ENCODE measurements at regions not wholly inside any gene's neighbourhood (a gene's known extent, or its start where the extent isn't known, plus 50 kb on each side); places are given as distances from the start of the nearest gene placed in this dataset.

GRCh38 chr3:88267-88666, 108.3 kb upstream of the CHL1 start:
- POLR2A ChIA-PET: no interaction called here
- no peaks in the 10 kb centered on the region for H3K36me3 Mint-ChIP-seq
- DNase-seq (no peak), ATAC-seq (replicated peaks in 1 of 4) (no peak)
- H3K4me3 Mint-ChIP-seq: no peak overlapping the region
- no peaks in the 10 kb centered on the region for H3K9me3 ChIP-seq
- H3K4me1 ChIP-seq (ENCODE audit: control insufficient read depth in 1 of 2, extremely low read depth in 1 of 2, insufficient read depth in 2 of 2, low read length in 2 of 2): no peaks in the 10 kb centered on the region
- H3K27me3 ChIP-seq (replicated peaks in 1 of 2; ENCODE audit: control insufficient read depth in 2 of 2, extremely low read depth in 1 of 2, insufficient read depth in 2 of 2, low read length in 1 of 2): no peaks in the 10 kb centered on the region
- H3K9me3 Mint-ChIP-seq: no peaks in the 10 kb centered on the region
- no peaks in the 10 kb centered on the region for H3K4me1 Mint-ChIP-seq
- no peak overlapping the region for H3K4me3 ChIP-seq (ENCODE audit: control insufficient read depth in 1 of 2, extremely low read depth in 1 of 2, low read length in 1 of 2)
- no peak overlapping the region for H3K27ac Mint-ChIP-seq
- CTCF ChIA-PET: no interaction called here
- H3K27me3 Mint-ChIP-seq: peaks cover 0 to 1% of the 10 kb centered on the region in 2 donors
- no CpG with 5 or more reads among the region's 1 CpG for whole genome bisulfite sequencing (ENCODE audit: insufficient coverage)
- no peaks in the 10 kb centered on the region for H3K36me3 ChIP-seq (ENCODE audit: control insufficient read depth in 2 of 2, extremely low read depth in 1 of 2, insufficient read depth in 1 of 2, low read length in 1 of 2)
- H3K27ac ChIP-seq (ENCODE audit: low read length): no peak overlapping the region

DNA sequence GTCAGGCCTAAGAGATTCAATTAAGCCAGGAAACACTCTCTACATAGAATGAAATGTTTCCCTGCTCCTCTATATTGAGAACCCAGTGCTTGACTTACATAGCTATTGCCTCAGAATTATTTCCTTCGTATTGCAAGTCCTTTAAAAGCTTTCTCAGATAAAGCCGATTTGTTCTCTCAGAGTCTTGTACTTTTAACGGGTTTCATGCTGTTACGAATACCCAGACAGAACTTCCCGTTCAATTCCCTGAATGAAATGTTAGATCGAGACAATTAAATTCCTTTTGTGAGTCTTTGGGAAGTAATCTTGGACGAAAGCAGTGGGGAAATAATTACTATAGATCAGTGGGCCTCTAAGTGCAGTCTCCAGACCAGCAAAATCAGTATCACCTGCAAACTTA, 102.8 kb upstream of the CHL1 start:
- no peaks in the 10 kb centered on the region for H3K4me1 ChIP-seq (ENCODE audit: control insufficient read depth in 1 of 2, extremely low read depth in 1 of 2, insufficient read depth in 2 of 2, low read length in 2 of 2)
- no peak for ATAC-seq (replicated peaks in 1 of 4)
- Mint-ChIP-seq H3K27me3 (peaks cover 2 to 9% of the 10 kb centered on the region in 2 donors), H3K4me1 (no peaks in the 10 kb centered on the region), H3K27ac (no peak overlapping the region), H3K36me3 (no peaks in the 10 kb centered on the region), H3K4me3 (no peak overlapping the region), H3K9me3 (peaks cover 0 to 6% (median 0%) of the 10 kb centered on the region in 3 donors)
- no peak overlapping the region for H3K4me3 ChIP-seq (ENCODE audit: control insufficient read depth in 1 of 2, extremely low read depth in 1 of 2, low read length in 1 of 2)
- H3K27me3 ChIP-seq (replicated peaks in 1 of 2; ENCODE audit: control insufficient read depth in 2 of 2, extremely low read depth in 1 of 2, insufficient read depth in 2 of 2, low read length in 1 of 2): no peaks in the 10 kb centered on the region
- no peak for DNase-seq
- ChIA-PET CTCF (no interaction called here), POLR2A (no interaction called here)
- WGBS (ENCODE audit: insufficient coverage): 82% methylated on average over 3 of the region's 7 CpGs
- no peaks in the 10 kb centered on the region for H3K36me3 ChIP-seq (ENCODE audit: control insufficient read depth in 2 of 2, extremely low read depth in 1 of 2, insufficient read depth in 1 of 2, low read length in 1 of 2)
- H3K27ac ChIP-seq (ENCODE audit: low read length): no peak overlapping the region
- H3K9me3 ChIP-seq: no peaks in the 10 kb centered on the region

GRCh38 chr3:96259-96658, 100.3 kb upstream of the CHL1 start:
- Mint-ChIP-seq H3K4me1 (no peaks in the 10 kb centered on the region), H3K27ac (no peak overlapping the region), H3K27me3 (peaks cover 9 to 10% of the 10 kb centered on the region in 2 donors), H3K9me3 (peaks cover 0 to 6% (median 0%) of the 10 kb centered on the region in 3 donors), H3K36me3 (no peaks in the 10 kb centered on the region), H3K4me3 (no peak overlapping the region)
- POLR2A ChIA-PET: no interaction called here
- no peak for ATAC-seq (replicated peaks in 1 of 4)
- Histone ChIP-seq H3K4me1 (ENCODE audit: control insufficient read depth in 1 of 2, extremely low read depth in 1 of 2, insufficient read depth in 2 of 2, low read length in 2 of 2) (no peaks in the 10 kb centered on the region), H3K9me3 (no peaks in the 10 kb centered on the region), H3K27me3 (replicated peaks in 1 of 2; ENCODE audit: control insufficient read depth in 2 of 2, extremely low read depth in 1 of 2, insufficient read depth in 2 of 2, low read length in 1 of 2) (no peaks in the 10 kb centered on the region), H3K4me3 (ENCODE audit: control insufficient read depth in 1 of 2, extremely low read depth in 1 of 2, low read length in 1 of 2) (no peak overlapping the region), H3K36me3 (ENCODE audit: control insufficient read depth in 2 of 2, extremely low read depth in 1 of 2, insufficient read depth in 1 of 2, low read length in 1 of 2) (no peaks in the 10 kb centered on the region), H3K27ac (ENCODE audit: low read length) (no peak overlapping the region)
- no peak for DNase-seq
- CTCF ChIA-PET: no interaction called here
- no CpG with 5 or more reads among the region's 4 CpGs for WGBS (ENCODE audit: insufficient coverage)

- WGBS (ENCODE audit: insufficient coverage): 81% methylated on average over 5 of the region's 8 CpGs
- POLR2A ChIA-PET: no interaction called here
- no peaks in the 10 kb centered on the region for H3K36me3 ChIP-seq (ENCODE audit: control insufficient read depth in 2 of 2, extremely low read depth in 1 of 2, insufficient read depth in 1 of 2, low read length in 1 of 2)
- H3K4me3 ChIP-seq (ENCODE audit: control insufficient read depth in 1 of 2, extremely low read depth in 1 of 2, low read length in 1 of 2): no peak overlapping the region
- H3K4me3 Mint-ChIP-seq: no peak overlapping the region
- no peaks in the 10 kb centered on the region for H3K36me3 Mint-ChIP-seq
- CTCF ChIA-PET: no interaction called here
- no peak for DNase-seq
- H3K27me3 ChIP-seq (replicated peaks in 1 of 2; ENCODE audit: control insufficient read depth in 2 of 2, extremely low read depth in 1 of 2, insufficient read depth in 2 of 2, low read length in 1 of 2): no peaks in the 10 kb centered on the region
- peaks cover 9 to 10% of the 10 kb centered on the region in 2 donors for H3K27me3 Mint-ChIP-seq
- peaks cover 0 to 6% (median 0%) of the 10 kb centered on the region in 3 donors for H3K9me3 Mint-ChIP-seq
- no peak for ATAC-seq (replicated peaks in 1 of 4)
- no peaks in the 10 kb centered on the region for H3K4me1 Mint-ChIP-seq
- H3K27ac ChIP-seq (ENCODE audit: low read length): no peak overlapping the region
- H3K4me1 ChIP-seq (ENCODE audit: control insufficient read depth in 1 of 2, extremely low read depth in 1 of 2, insufficient read depth in 2 of 2, low read length in 2 of 2): no peaks in the 10 kb centered on the region
- H3K9me3 ChIP-seq: no peaks in the 10 kb centered on the region
- H3K27ac Mint-ChIP-seq: no peak overlapping the region
Measured at GRCh38 chr3:97417-98258, 98.9 kb upstream of the CHL1 start.

GRCh38 chr3:98259-98654, 98.3 kb upstream of the CHL1 start:
- Mint-ChIP-seq H3K36me3 (no peaks in the 10 kb centered on the region), H3K4me3 (no peak overlapping the region), H3K4me1 (no peaks in the 10 kb centered on the region), H3K27ac (no peak overlapping the region), H3K9me3 (peaks cover 0 to 6% (median 0%) of the 10 kb centered on the region in 3 donors), H3K27me3 (peaks cover 9 to 10% of the 10 kb centered on the region in 2 donors)
- no peak overlapping the region for H3K4me3 ChIP-seq (ENCODE audit: control insufficient read depth in 1 of 2, extremely low read depth in 1 of 2, low read length in 1 of 2)
- H3K27ac ChIP-seq (ENCODE audit: low read length): no peak overlapping the region
- no peaks in the 10 kb centered on the region for H3K27me3 ChIP-seq (replicated peaks in 1 of 2; ENCODE audit: control insufficient read depth in 2 of 2, extremely low read depth in 1 of 2, insufficient read depth in 2 of 2, low read length in 1 of 2)
- ATAC-seq (replicated peaks in 1 of 4) (no peak), DNase-seq (no peak)
- ChIA-PET CTCF (no interaction called here), POLR2A (no interaction called here)
- H3K4me1 ChIP-seq (ENCODE audit: control insufficient read depth in 1 of 2, extremely low read depth in 1 of 2, insufficient read depth in 2 of 2, low read length in 2 of 2): no peaks in the 10 kb centered on the region
- no peaks in the 10 kb centered on the region for H3K9me3 ChIP-seq
- WGBS (ENCODE audit: insufficient coverage): 42% methylated on average over 3 of the region's 5 CpGs
- no peaks in the 10 kb centered on the region for H3K36me3 ChIP-seq (ENCODE audit: control insufficient read depth in 2 of 2, extremely low read depth in 1 of 2, insufficient read depth in 1 of 2, low read length in 1 of 2)

GRCh38 chr3:99506-99905, 97.1 kb upstream of the CHL1 start:
- Mint-ChIP-seq H3K4me3 (no peak overlapping the region), H3K9me3 (peaks cover 0 to 6% (median 0%) of the 10 kb centered on the region in 3 donors), H3K27ac (no peak overlapping the region), H3K27me3 (peaks cover 9 to 10% of the 10 kb centered on the region in 2 donors), H3K36me3 (no peaks in the 10 kb centered on the region), H3K4me1 (no peaks in the 10 kb centered on the region)
- no peaks in the 10 kb centered on the region for H3K36me3 ChIP-seq (ENCODE audit: control insufficient read depth in 2 of 2, extremely low read depth in 1 of 2, insufficient read depth in 1 of 2, low read length in 1 of 2)
- DNase-seq (no peak), ATAC-seq (replicated peaks in 1 of 4) (no peak)
- ChIA-PET POLR2A (no interaction called here), CTCF (no interaction called here)
- H3K4me3 ChIP-seq (ENCODE audit: control insufficient read depth in 1 of 2, extremely low read depth in 1 of 2, low read length in 1 of 2): no peak overlapping the region
- no CpG with 5 or more reads among the region's 5 CpGs for WGBS (ENCODE audit: insufficient coverage)
- no peaks in the 10 kb centered on the region for H3K27me3 ChIP-seq (replicated peaks in 1 of 2; ENCODE audit: control insufficient read depth in 2 of 2, extremely low read depth in 1 of 2, insufficient read depth in 2 of 2, low read length in 1 of 2)
- H3K4me1 ChIP-seq (ENCODE audit: control insufficient read depth in 1 of 2, extremely low read depth in 1 of 2, insufficient read depth in 2 of 2, low read length in 2 of 2): no peaks in the 10 kb centered on the region
- no peak overlapping the region for H3K27ac ChIP-seq (ENCODE audit: low read length)
- H3K9me3 ChIP-seq: no peaks in the 10 kb centered on the region

GRCh38 chr3:102484-102883, 94.1 kb upstream of the CHL1 start:
- Mint-ChIP-seq H3K27ac (no peak overlapping the region), H3K4me3 (no peak overlapping the region), H3K27me3 (peaks cover 4 to 8% of the 10 kb centered on the region in 2 donors), H3K9me3 (peaks cover 0 to 3% (median 0%) of the 10 kb centered on the region in 3 donors), H3K36me3 (no peaks in the 10 kb centered on the region), H3K4me1 (no peaks in the 10 kb centered on the region)
- Histone ChIP-seq H3K4me3 (ENCODE audit: control insufficient read depth in 1 of 2, extremely low read depth in 1 of 2, low read length in 1 of 2) (no peak overlapping the region), H3K27me3 (replicated peaks in 1 of 2; ENCODE audit: control insufficient read depth in 2 of 2, extremely low read depth in 1 of 2, insufficient read depth in 2 of 2, low read length in 1 of 2) (no peaks in the 10 kb centered on the region), H3K4me1 (ENCODE audit: control insufficient read depth in 1 of 2, extremely low read depth in 1 of 2, insufficient read depth in 2 of 2, low read length in 2 of 2) (no peaks in the 10 kb centered on the region), H3K9me3 (no peaks in the 10 kb centered on the region), H3K27ac (ENCODE audit: low read length) (no peak overlapping the region), H3K36me3 (ENCODE audit: control insufficient read depth in 2 of 2, extremely low read depth in 1 of 2, insufficient read depth in 1 of 2, low read length in 1 of 2) (no peaks in the 10 kb centered on the region)
- 94% methylated on average over 3 of the region's 4 CpGs for WGBS (ENCODE audit: insufficient coverage)
- POLR2A ChIA-PET: no interaction called here
- ATAC-seq (replicated peaks in 1 of 4) (no peak), DNase-seq (no peak)
- CTCF ChIA-PET: no interaction called here
